ENCODE measurements at regions not wholly inside any gene's neighbourhood (a gene's known extent, or its start where the extent isn't known, plus 50 kb on each side); places are given as distances from the start of the nearest gene placed in this dataset.

GRCh38 chr6:167530951-167531350, 206.1 kb downstream of the TTLL2 start:
- intact Hi-C loops (cut with micrococcal nuclease), result no loop called here
- Histone ChIP-seq H3K27me3 (ENCODE audit: insufficient read depth, low read length) (peaks cover 21% of the 10 kb centered on the region), H2AFZ (ENCODE audit: low read depth, low read length, poor library complexity, severe bottlenecking) (no peak overlapping the region), H3K9me2 (ENCODE audit: insufficient read depth) (no peaks in the 10 kb centered on the region), H3K36me3 (ENCODE audit: control insufficient read depth in 1 of 2, insufficient read depth in 2 of 2, low read length in 2 of 2) (no peaks in the 10 kb centered on the region), H3K27ac (ENCODE audit: low read depth, low read length) (no peak overlapping the region), H3K79me2 (ENCODE audit: insufficient read depth, low read length) (no peaks in the 10 kb centered on the region), H4K20me1 (ENCODE audit: insufficient read depth) (no peaks in the 10 kb centered on the region), H3K4me2 (ENCODE audit: low read length) (no peak overlapping the region), H3K4me1 (ENCODE audit: control insufficient read depth in 1 of 2, insufficient read depth in 2 of 2, low read length in 2 of 2) (no peaks in the 10 kb centered on the region), H3K9me3 (ENCODE audit: control insufficient read depth in 1 of 2, insufficient read depth in 1 of 2, low read depth in 1 of 2, low read length in 2 of 2) (no peaks in the 10 kb centered on the region), H3K9ac (ENCODE audit: low read length) (no peak overlapping the region), H3K4me3 (replicated peaks in 1 of 2; ENCODE audit: low read depth in 1 of 2, low read length in 2 of 2) (no peak overlapping the region)
- ChIA-PET POLR2A (no interaction called here), CTCF (no interaction called here), RAD21 (ENCODE audit: low non-redundant PET in 1 of 2, low total read pairs in 2 of 2, uncharacterized antibody in 2 of 2, unreplicated experiment in 2 of 2) (no interaction called here)
- DNase-seq (ENCODE audit: low read depth, low spot score) (no peak), ATAC-seq (no peak)
- no TSS peak for BruUV-seq (replicated peaks)
- TF ChIP-seq ZNF274 (IDR thresholded peaks at IDR 0.05; ENCODE audit: low read depth, low read length) (no peak), SIN3A (IDR thresholded peaks at IDR 0.05; ENCODE audit: low read depth) (no peak), RAD21 (IDR thresholded peaks at IDR 0.05; ENCODE audit: low read depth) (no peak), SRF (IDR thresholded peaks at IDR 0.05; ENCODE audit: low read depth) (no peak), CBX3 (IDR thresholded peaks at IDR 0.05; ENCODE audit: low read depth) (no peak), EZH2 (IDR thresholded peaks at IDR 0.05) (no peak), CEBPB (IDR thresholded peaks at IDR 0.05; ENCODE audit: low read depth) (no peak)
- TF ChIP-seq, protein P1, sequence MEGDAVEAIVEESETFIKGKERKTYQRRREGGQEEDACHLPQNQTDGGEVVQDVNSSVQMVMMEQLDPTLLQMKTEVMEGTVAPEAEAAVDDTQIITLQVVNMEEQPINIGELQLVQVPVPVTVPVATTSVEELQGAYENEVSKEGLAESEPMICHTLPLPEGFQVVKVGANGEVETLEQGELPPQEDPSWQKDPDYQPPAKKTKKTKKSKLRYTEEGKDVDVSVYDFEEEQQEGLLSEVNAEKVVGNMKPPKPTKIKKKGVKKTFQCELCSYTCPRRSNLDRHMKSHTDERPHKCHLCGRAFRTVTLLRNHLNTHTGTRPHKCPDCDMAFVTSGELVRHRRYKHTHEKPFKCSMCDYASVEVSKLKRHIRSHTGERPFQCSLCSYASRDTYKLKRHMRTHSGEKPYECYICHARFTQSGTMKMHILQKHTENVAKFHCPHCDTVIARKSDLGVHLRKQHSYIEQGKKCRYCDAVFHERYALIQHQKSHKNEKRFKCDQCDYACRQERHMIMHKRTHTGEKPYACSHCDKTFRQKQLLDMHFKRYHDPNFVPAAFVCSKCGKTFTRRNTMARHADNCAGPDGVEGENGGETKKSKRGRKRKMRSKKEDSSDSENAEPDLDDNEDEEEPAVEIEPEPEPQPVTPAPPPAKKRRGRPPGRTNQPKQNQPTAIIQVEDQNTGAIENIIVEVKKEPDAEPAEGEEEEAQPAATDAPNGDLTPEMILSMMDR (IDR thresholded peaks at IDR 0.05 in 2 of 3, conservative IDR thresholded peaks at IDR 0.05 in 1 of 3; ENCODE audit: borderline replicate concordance in 1 of 3, insufficient read depth in 1 of 3, low read depth in 2 of 3, low read length in 2 of 3), result no peak
- TF ChIP-seq, protein P2, sequence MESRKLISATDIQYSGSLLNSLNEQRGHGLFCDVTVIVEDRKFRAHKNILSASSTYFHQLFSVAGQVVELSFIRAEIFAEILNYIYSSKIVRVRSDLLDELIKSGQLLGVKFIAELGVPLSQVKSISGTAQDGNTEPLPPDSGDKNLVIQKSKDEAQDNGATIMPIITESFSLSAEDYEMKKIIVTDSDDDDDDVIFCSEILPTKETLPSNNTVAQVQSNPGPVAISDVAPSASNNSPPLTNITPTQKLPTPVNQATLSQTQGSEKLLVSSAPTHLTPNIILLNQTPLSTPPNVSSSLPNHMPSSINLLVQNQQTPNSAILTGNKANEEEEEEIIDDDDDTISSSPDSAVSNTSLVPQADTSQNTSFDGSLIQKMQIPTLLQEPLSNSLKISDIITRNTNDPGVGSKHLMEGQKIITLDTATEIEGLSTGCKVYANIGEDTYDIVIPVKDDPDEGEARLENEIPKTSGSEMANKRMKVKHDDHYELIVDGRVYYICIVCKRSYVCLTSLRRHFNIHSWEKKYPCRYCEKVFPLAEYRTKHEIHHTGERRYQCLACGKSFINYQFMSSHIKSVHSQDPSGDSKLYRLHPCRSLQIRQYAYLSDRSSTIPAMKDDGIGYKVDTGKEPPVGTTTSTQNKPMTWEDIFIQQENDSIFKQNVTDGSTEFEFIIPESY (IDR thresholded peaks at IDR 0.05; ENCODE audit: extremely low read depth, insufficient replicate concordance, low read length), result no peak

Measured in HCT116 (cell line).